CD4-positive, alpha-beta T cell treated with Interleukin-2 at 100 ng/mL for 4 hours (primary cell): ENCODE measurements at regions not wholly inside any gene's neighbourhood (a gene's known extent, or its start where the extent isn't known, plus 50 kb on each side); places are given as distances from the start of the nearest gene placed in this dataset.
"Not testable (repeated sequence)": the region's sequence is repeated elsewhere in the genome, so short reads cannot be mapped to it uniquely, and the experiment has no call there.

Source experiments
- DNase-seq: peaks from one replicate; pipeline ENCODE4 v3.0.0-alpha.2; 2020; ENCODE audit warnings: low spot score

- DNase-seq = no peak
Measured at GRCh38 chr5:116736671-116737070, 162.0 kb upstream of the SEMA6A start.

DNA sequence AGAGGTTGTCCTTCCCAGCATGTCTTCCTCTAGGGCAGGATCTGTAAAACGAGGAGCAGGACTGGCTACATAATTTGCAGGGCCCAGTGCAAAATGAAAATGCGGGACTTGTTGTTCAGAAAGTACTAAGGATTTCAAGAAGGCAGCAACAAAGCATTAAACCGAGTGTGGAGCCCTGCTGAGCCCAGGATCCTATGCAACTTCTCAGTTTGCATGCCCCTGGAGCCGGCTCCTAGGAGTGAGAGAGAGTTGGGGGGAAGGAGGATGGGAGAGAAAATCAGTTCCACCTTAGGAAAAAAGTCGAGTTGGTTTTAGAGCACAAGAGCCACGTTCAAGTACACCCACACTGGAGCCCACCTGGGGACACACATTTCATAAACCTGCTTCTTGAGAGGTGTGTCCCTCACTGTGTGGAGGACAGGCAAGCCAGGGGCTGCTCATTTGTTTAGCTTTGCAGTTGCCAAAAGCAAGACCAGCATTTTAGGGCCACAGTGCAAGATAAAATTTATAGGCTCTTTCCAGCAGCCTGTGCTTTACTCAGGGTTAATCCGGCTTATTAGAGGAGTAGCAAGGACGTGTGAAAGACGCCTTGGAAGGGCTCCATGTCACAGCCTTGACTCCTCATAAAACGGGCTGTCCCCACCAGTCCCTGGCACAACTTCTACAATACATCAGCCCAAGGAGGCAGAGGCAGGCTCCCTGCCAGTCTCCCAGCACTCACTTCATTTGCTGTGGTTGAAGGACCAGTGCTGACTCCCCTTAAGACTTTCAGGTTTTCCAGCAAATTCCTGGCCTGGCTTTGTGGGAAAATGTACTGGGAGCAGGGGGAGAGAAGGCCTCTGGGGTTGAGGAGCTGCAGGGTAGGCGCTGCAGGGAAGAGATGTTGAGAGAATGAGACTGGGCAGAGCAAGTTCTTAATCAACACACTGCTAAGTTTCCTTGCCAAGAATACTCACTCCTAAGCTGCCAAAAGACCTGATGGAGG lies 159.7 kb upstream of the SEMA6A start:
- no peak for DNase-seq

DNA sequence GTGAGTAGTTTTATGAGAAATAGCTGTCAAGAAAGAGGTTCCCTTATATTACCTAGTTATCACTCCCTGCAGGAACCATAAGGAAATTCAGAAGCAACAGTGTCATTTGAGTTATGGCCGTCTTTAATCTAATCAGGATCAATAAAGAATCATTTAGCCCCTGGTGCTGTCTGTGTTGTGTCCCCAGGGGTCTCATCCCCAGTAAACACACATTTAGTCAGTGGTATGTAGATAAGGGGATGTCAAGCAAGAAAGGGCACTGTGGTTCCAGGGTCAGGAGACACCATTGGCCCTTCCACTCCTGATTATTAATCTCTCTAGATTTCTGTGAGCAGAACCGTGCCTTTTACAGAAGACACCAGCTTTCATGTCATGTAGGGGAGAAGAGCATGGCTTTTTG lies 158.0 kb upstream of the SEMA6A start:
- DNase-seq = no peak

- no peak for DNase-seq
Measured at GRCh38 chr5:116731432-116731831, 156.8 kb upstream of the SEMA6A start.

DNA sequence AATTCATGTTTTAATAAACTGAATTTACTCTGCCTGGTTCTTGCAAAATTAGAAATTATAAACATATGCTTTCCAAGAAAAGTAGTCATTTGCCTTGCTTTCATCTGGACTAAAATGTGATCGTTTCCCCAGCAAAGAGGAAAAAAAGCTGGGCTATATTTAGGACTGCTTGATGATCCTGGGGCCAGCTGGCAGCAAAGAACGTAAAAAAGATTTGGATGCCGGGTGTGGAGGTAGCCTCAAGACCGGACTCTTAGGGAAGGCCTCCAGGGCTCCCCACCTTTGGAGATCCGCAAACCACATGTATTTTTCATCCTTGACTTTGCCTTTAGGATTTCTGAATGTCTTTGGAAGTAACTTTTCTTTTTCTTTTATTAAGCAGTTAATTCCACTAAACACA lies 156.1 kb upstream of the SEMA6A start:
- DNase-seq = no peak

DNA sequence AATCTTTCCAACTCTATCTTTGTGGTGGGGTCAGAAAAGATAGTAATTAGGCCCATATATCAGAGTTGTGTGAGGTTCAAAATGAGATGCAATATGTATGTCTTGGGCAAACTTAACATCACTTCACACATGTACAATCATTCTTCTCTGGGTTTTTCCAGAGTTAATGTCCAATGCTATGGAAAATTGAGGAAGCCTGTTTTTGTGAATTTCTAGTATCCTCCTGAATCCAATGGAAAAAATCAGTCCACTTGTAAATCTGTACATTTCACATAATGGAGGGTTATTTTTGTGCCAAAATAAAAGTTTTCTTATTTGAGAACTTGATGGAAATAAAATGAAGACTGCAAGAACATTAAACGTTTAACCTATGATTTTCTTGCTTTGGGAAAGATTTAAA lies 155.6 kb upstream of the SEMA6A start:
- DNase-seq = no peak

- no peak for DNase-seq
Measured at GRCh38 chr5:116727248-116727647, 152.6 kb upstream of the SEMA6A start.

- DNase-seq = not testable (repeated sequence)
Measured at GRCh38 chr5:116726180-116726579, 151.6 kb upstream of the SEMA6A start.

DNA sequence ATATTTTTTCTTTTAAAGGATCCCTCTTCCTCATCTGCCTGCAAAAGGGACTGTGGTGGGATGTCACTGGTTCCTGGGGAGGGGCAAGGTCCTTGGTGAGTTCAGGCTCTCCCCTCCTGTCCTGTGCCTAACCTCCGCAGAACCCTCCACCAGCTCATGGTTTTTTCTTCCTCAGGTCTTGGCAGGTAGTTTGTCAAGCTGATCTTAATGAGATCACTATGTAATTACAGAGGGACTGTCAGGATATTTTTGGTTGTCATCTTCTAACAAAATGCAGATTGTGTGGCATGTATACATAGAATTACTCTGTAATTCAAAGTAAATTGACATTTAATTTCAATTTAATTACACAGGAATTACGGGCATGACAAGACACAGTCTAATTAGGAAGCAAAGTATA lies 150.3 kb upstream of the SEMA6A start:
- DNase-seq = no peak

DNA sequence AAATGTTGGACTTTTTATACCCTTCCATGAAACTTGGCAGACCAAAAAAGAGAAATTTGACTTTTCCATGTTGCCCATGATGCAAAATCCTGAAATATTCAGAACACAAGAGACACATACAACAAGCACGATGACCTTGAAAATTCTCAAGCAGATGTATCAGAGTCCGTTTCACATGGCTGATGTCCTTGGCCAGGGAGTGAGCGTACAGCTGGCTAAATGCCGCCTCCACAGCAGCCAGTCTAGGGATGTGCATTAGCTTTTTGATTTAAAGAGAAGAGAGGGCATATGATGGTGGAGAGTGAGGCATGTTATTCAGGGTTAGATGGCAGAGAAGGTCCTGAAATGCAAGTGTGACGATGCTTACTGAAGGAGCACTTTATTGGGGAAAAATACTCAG lies 148.0 kb upstream of the SEMA6A start:
- no peak for DNase-seq

- no peak for DNase-seq
Measured at GRCh38 chr5:116719106-116719505, 144.5 kb upstream of the SEMA6A start.

DNA sequence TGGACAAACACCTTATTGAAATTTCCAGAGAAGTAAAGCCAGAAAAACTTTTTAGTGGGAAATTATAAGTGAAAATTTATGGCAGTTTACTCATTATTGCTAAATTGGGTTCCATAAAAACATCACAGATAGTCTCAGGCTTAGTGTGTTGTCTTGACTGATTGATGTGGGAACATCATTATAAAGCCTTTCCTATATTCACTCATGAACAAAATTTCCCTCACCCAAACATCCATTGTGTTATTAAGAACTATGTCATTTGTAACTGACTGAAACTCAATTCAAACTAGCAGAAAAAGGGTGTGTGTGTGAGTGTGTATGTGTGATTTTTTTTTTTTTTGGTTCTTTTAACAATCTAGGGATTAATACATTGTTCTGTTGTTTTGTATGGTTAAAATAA lies 143.7 kb upstream of the SEMA6A start:
- no peak for DNase-seq

GRCh38 chr5:116709082-116709481 lies 134.5 kb upstream of the SEMA6A start:
- DNase-seq = no peak

- not testable (repeated sequence) for DNase-seq
Measured at GRCh38 chr5:116705121-116705519, 130.5 kb upstream of the SEMA6A start.

DNA sequence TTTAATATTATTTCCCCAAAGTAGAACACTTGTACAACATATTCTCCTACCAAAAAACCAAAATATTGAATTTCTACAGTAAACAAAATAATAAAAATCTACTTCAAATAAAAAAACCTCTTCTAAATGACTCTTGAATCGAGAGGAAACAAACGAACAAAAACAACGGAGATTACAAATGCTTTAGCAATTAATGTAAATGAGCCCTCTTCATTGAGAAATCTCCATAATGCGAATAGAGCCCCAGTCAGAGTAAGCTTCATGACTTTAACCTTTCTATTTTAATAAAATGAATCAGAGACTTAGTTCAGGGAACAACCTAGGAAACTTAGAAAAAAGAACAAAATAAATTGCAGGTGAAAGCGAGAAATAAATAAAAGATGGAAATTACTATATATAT lies 129.3 kb upstream of the SEMA6A start:
- DNase-seq = no peak

- no peak for DNase-seq
Measured at GRCh38 chr5:116703328-116703727, 128.7 kb upstream of the SEMA6A start.

GRCh38 chr5:116702776-116703175 lies 128.2 kb upstream of the SEMA6A start:
- no peak for DNase-seq

DNA sequence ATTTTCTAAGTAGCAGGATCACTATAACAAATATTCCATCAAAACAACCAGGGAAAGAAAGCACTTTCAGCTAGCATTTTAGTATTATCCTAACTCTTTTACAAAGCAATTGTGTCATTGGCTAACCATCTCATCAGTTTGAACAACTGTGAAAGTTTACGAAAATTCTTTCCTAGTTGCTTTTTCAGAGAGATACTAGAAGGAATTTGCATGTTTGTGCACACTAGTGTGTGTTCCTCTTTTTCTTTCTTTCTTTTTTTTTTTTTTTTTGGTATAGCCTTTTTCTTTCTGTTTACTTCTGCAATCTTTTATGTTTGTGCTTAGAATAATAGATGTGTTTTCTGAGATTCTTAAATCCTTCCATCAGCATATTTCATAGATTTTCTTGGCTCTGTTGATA lies 124.7 kb upstream of the SEMA6A start:
- no peak for DNase-seq

- DNase-seq = no peak
Measured at GRCh38 chr5:116696366-116696765, 121.7 kb upstream of the SEMA6A start.

GRCh38 chr5:116695681-116696080 lies 121.1 kb upstream of the SEMA6A start:
- DNase-seq = no peak

GRCh38 chr5:116686438-116686837 lies 111.8 kb upstream of the SEMA6A start:
- no peak for DNase-seq

- no peak for DNase-seq
Measured at GRCh38 chr5:116685931-116686330, 111.3 kb upstream of the SEMA6A start.

- DNase-seq = no peak
Measured at GRCh38 chr5:116685069-116685468, 110.4 kb upstream of the SEMA6A start.
